CD4-positive, alpha-beta memory T cell (primary cell): ENCODE measurements at regions not wholly inside any gene's neighbourhood (a gene's known extent, or its start where the extent isn't known, plus 50 kb on each side); places are given as distances from the start of the nearest gene placed in this dataset.
"Not testable (repeated sequence)": the region's sequence is repeated elsewhere in the genome, so short reads cannot be mapped to it uniquely, and the experiment has no call there.

Experiments
- CTCF ChIA-PET: fragments of 350-600 bp; sonication (Branson Sonifier 250); formaldehyde crosslinking; loops from one replicate; lab custom pipeline; 2021; ENCODE audit warnings: inconsistent platforms; ENCODE audit not compliant: partially characterized antibody; lab: Charles Lee
- POLR2A ChIA-PET: fragments of 350-600 bp; sonication (Branson Sonifier 250); formaldehyde crosslinking; loops from one replicate; lab custom pipeline; 2021; ENCODE audit not compliant: partially characterized antibody; lab: Charles Lee
- DNase-seq, 5 donors: peaks; one replicate each; pipeline versions ENCODE4 v3.0.0 to v3.0.0-alpha.2; 2020 to 2022; ENCODE audit warnings: mixed read lengths in 1 of 5
- H3K27ac ChIP-seq: one replicate; pipeline ENCODE4 v1.7.0; 2013; ENCODE audit warnings: low read depth, low read length
- H3K27me3 ChIP-seq: 2 replicates; pipeline ENCODE4 v1.7.0; 2013; ENCODE audit warnings: mild to moderate bottlenecking, low read length, moderate library complexity; ENCODE audit not compliant: insufficient read depth
- H3K36me3 ChIP-seq: 2 replicates; pipeline ENCODE4 v1.7.0; 2013; ENCODE audit warnings: mild to moderate bottlenecking, low read length, moderate library complexity; ENCODE audit not compliant: insufficient read depth
- H3K4me1 ChIP-seq: 2 replicates; pipeline ENCODE4 v1.7.0; 2013; ENCODE audit warnings: mild to moderate bottlenecking, low read length, moderate library complexity; ENCODE audit not compliant: insufficient read depth
- H3K4me3 ChIP-seq, 2 donors: one replicate each; pipeline ENCODE4 v1.7.0; 2013; ENCODE audit warnings: low read length in 2 of 2, mild to moderate bottlenecking in 1 of 2
- H3K9me3 ChIP-seq, 2 donors: one replicate each; pipeline ENCODE4 v1.7.0; 2013; ENCODE audit warnings: low read length in 2 of 2, control low read depth in 1 of 2; ENCODE audit not compliant: control insufficient read depth in 1 of 2
- H3K27ac Mint-ChIP-seq, 7 donors: one replicate each; pipeline ENCODE4 v1.8.0; 2020 to 2021; ENCODE audit warnings: mixed read lengths in 7 of 7, mild to moderate bottlenecking in 6 of 7, inconsistent platforms in 3 of 7, moderate library complexity in 3 of 7
- H3K27me3 Mint-ChIP-seq, 2 donors: one replicate each; pipeline ENCODE4 v1.8.0; 2020 to 2021; ENCODE audit warnings: mixed read lengths in 2 of 2
- H3K36me3 Mint-ChIP-seq, 2 donors: one replicate each; pipeline ENCODE4 v1.8.0; 2020 to 2021; ENCODE audit warnings: mixed read lengths in 2 of 2, inconsistent platforms in 1 of 2, mild to moderate bottlenecking in 1 of 2
- H3K4me1 Mint-ChIP-seq, 4 donors: one replicate each; pipeline ENCODE4 v1.8.0; 2020 to 2021; ENCODE audit warnings: mixed read lengths in 4 of 4, mild to moderate bottlenecking in 1 of 4
- H3K4me3 Mint-ChIP-seq, 8 donors: one replicate each; pipeline ENCODE4 v1.8.0; 2020 to 2021; ENCODE audit warnings: mixed read lengths in 8 of 8, mild to moderate bottlenecking in 7 of 8, moderate library complexity in 6 of 8, inconsistent platforms in 3 of 8
- H3K9me3 Mint-ChIP-seq, 8 donors: one replicate each; pipeline ENCODE4 v1.8.0; 2020 to 2021; ENCODE audit warnings: mixed read lengths in 8 of 8, mild to moderate bottlenecking in 5 of 8, inconsistent platforms in 3 of 8, moderate library complexity in 1 of 8
- intact Hi-C: fragments of 100-400 bp; cut with micrococcal nuclease; formaldehyde crosslinking; loops from one replicate; pipeline ENCODE4 v1.15.1; 2023

- intact Hi-C loops, result no loop called here
- CTCF ChIA-PET, result no interaction called here
- Mint-ChIP-seq H3K27ac (peak overlapping the region in 1 of 7 donors; percentile 3), H3K36me3 (no peaks in the 10 kb centered on the region), H3K4me3 (no peak overlapping the region), H3K9me3 (peaks cover 0 to 22% (median 8%) of the 10 kb centered on the region in 8 donors), H3K4me1 (no peaks in the 10 kb centered on the region), H3K27me3 (no peaks in the 10 kb centered on the region)
- POLR2A ChIA-PET, result no interaction called here
- H3K4me3 ChIP-seq, result no peak overlapping the region
- no peaks in the 10 kb centered on the region for H3K27me3 ChIP-seq
- DNase-seq, result no peak
- no peaks in the 10 kb centered on the region for H3K9me3 ChIP-seq
- no peak overlapping the region for H3K27ac ChIP-seq
- H3K36me3 ChIP-seq, result no peaks in the 10 kb centered on the region
- H3K4me1 ChIP-seq, result no peaks in the 10 kb centered on the region
Measured at GRCh38 chr12:115371711-115372110, 687.7 kb upstream of the TBX3 start.

GRCh38 chr12:115370650-115371049 is 686.7 kb upstream of the TBX3 start:
- Mint-ChIP-seq H3K4me1 (no peaks in the 10 kb centered on the region), H3K4me3 (no peak overlapping the region), H3K9me3 (peaks cover under 1 to 21% (median 11%) of the 10 kb centered on the region in 8 donors), H3K27ac (no peak overlapping the region), H3K36me3 (no peaks in the 10 kb centered on the region), H3K27me3 (no peaks in the 10 kb centered on the region)
- Histone ChIP-seq H3K4me3 (no peak overlapping the region), H3K27ac (no peak overlapping the region), H3K36me3 (no peaks in the 10 kb centered on the region), H3K4me1 (no peaks in the 10 kb centered on the region), H3K27me3 (no peaks in the 10 kb centered on the region), H3K9me3 (no peaks in the 10 kb centered on the region)
- intact Hi-C loops, result no loop called here
- ChIA-PET CTCF (no interaction called here), POLR2A (no interaction called here)
- DNase-seq, result no peak

DNA sequence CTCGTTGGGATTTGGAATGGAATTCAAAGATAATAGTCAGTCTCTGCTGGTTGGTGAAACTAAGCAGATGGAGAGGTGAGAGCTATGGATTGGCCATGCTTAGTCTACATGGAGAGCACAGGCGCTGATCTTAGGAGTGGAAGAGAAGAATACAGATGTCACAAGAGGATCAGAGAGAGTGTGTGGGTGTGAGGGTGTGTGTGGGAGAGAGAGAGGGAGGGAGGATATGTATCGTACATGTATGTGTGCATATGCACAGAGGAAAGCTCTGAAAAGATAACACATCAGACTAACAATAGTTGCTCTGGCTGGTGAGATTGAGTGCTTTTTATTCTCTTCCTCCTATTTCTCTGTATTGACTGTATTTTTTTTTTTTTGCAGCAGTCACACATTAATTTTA is 686.2 kb upstream of the TBX3 start:
- Histone ChIP-seq H3K4me3 (no peak overlapping the region), H3K9me3 (no peaks in the 10 kb centered on the region), H3K36me3 (no peaks in the 10 kb centered on the region), H3K27me3 (no peaks in the 10 kb centered on the region), H3K27ac (no peak overlapping the region), H3K4me1 (no peaks in the 10 kb centered on the region)
- POLR2A ChIA-PET, result no interaction called here
- H3K9me3 Mint-ChIP-seq, result peaks cover 2 to 17% (median 13%) of the 10 kb centered on the region in 8 donors
- no peaks in the 10 kb centered on the region for H3K36me3 Mint-ChIP-seq
- H3K4me1 Mint-ChIP-seq, result no peaks in the 10 kb centered on the region
- H3K27ac Mint-ChIP-seq, result no peak overlapping the region
- DNase-seq, result no peak
- no peaks in the 10 kb centered on the region for H3K27me3 Mint-ChIP-seq
- CTCF ChIA-PET, result no interaction called here
- H3K4me3 Mint-ChIP-seq, result no peak overlapping the region
- intact Hi-C loops, result no loop called here

DNA sequence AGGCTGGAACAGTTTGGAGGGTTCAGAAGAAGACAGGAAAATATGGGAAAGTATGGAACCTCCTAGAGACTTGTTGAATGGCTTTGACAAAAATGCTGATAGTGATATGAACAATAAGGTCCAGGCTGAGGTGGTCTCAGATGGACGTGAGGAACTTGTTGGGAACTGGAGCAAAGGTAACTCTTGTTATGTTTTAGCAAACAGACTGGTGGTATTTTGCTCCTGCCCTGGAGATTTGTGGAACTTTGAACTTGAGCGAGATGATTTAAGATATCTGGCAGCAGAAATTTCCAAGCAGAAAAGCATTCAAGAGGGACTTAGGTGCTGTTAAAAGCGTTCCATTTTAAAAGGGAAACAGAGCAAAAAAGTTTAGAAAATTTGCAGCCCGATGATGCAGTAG is 682.3 kb upstream of the TBX3 start:
- H3K4me1 Mint-ChIP-seq, H3K27me3 Mint-ChIP-seq, H3K27ac ChIP-seq, H3K36me3 ChIP-seq, intact Hi-C loops, H3K4me3 ChIP-seq, POLR2A ChIA-PET, DNase-seq, H3K4me3 Mint-ChIP-seq, H3K36me3 Mint-ChIP-seq, H3K27ac Mint-ChIP-seq, H3K9me3 ChIP-seq, H3K27me3 ChIP-seq, H3K4me1 ChIP-seq, CTCF ChIA-PET: not testable (repeated sequence)
- H3K9me3 Mint-ChIP-seq, result peaks cover 6 to 16% (median 11%) of the 10 kb centered on the region in 8 donors

DNA sequence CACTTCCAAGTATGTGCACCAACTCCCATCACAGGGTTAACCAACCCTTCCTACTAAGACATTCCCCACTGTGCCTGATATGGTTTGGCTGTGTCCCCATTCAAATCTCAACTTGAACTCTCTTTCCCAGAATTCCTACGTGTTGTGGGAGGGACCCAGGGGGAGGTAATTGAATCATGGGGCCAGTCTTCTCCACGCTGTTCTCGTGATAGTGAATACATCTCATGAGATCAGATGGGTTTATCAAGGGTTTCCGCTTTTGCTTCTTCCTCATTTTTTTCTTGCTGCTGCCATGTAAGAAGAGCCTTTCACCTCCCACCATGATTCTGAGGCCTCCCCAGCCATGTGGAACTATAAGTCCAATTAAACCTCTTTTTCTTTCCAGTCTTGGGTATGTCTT is 681.8 kb upstream of the TBX3 start:
- intact Hi-C loops, DNase-seq, H3K4me3 ChIP-seq, H3K4me1 Mint-ChIP-seq, H3K36me3 ChIP-seq, CTCF ChIA-PET, H3K27ac ChIP-seq, H3K36me3 Mint-ChIP-seq, POLR2A ChIA-PET, H3K27me3 Mint-ChIP-seq, H3K4me3 Mint-ChIP-seq, H3K4me1 ChIP-seq, H3K27me3 ChIP-seq, H3K9me3 ChIP-seq, H3K27ac Mint-ChIP-seq: not testable (repeated sequence)
- H3K9me3 Mint-ChIP-seq, result peaks cover 6 to 16% (median 11%) of the 10 kb centered on the region in 8 donors

- Mint-ChIP-seq H3K4me1 (no peaks in the 10 kb centered on the region), H3K27me3 (no peaks in the 10 kb centered on the region), H3K36me3 (no peaks in the 10 kb centered on the region), H3K4me3 (no peak overlapping the region), H3K27ac (no peak overlapping the region), H3K9me3 (peaks cover 6 to 14% (median 11%) of the 10 kb centered on the region in 8 donors)
- ChIA-PET CTCF (interaction anchor here (1.1 kb wide), 1 partner anchor 13 kb away, joined by 4 read pairs; no protein-coding TSS in a partner anchor), POLR2A (no interaction called here)
- Histone ChIP-seq H3K36me3 (no peaks in the 10 kb centered on the region), H3K4me3 (no peak overlapping the region), H3K27ac (no peak overlapping the region), H3K27me3 (no peaks in the 10 kb centered on the region), H3K4me1 (no peaks in the 10 kb centered on the region), H3K9me3 (no peaks in the 10 kb centered on the region)
- intact Hi-C loops, result no loop called here
- DNase-seq, result no peak
Measured at GRCh38 chr12:115364921-115365320, 680.9 kb upstream of the TBX3 start.

DNA sequence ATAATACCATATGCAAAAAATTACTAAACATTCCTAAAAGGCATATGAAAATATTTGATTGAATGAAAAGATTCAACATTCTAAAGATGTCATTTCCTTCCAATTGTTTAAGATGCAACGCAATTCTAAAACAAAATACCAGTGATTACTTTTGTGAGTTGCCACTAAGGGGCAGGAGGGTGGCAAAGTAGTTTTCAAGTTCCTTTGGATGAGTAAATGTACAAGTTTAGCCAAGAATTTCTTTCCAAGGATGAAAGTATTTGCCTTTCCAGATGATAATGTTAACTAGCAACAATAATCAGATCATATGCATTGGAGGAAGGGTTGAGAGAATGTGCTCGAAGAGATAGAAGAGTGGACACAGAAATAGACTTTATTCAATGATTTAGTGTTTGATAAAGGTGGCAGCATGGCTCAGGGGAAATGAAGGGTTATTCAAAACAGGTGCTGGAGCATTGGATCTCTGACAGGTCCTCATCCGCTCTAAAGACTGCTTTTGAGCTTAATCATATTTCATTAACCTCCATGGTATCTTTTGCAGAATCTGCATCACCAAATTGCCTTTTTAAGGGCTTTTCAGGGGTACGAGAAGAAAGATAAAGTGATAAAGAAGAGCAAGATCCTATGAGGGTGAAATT is 678.5 kb upstream of the TBX3 start:
- intact Hi-C loops, result no loop called here
- CTCF ChIA-PET, result no interaction called here

More for the DNA sequence above, 678.5 kb upstream of the TBX3 start:
- Histone ChIP-seq H3K4me3 (no peak overlapping the region), H3K36me3 (no peaks in the 10 kb centered on the region), H3K27me3 (no peaks in the 10 kb centered on the region), H3K27ac (no peak overlapping the region), H3K4me1 (no peaks in the 10 kb centered on the region), H3K9me3 (no peaks in the 10 kb centered on the region)
- no peak for DNase-seq
- Mint-ChIP-seq H3K4me1 (no peaks in the 10 kb centered on the region), H3K27me3 (no peaks in the 10 kb centered on the region), H3K36me3 (no peaks in the 10 kb centered on the region), H3K9me3 (peaks cover 2 to 14% (median 8%) of the 10 kb centered on the region in 8 donors), H3K4me3 (no peak overlapping the region), H3K27ac (no peak overlapping the region)
- POLR2A ChIA-PET, result no interaction called here
